ENCODE measurements at regions not wholly inside any gene's neighbourhood (a gene's known extent, or its start where the extent isn't known, plus 50 kb on each side); places are given as distances from the start of the nearest gene placed in this dataset.
"Not testable (repeated sequence)": the region's sequence is repeated elsewhere in the genome, so short reads cannot be mapped to it uniquely, and the experiment has no call there.

- no peak for ATAC-seq (replicated peaks in 6 of 8)
- 36 to 100% (median 67%) methylated on average over 1 to 4 of the region's 4 CpGs; no CpG with 5 or more reads in 2 of the 10 experiments for WGBS, 10 experiments
- in situ Hi-C loops (cut with MboI; ENCODE audit: low pct_unique_long_range_greater_than_20kb in 2 of 9, low sequenced_read_pairs in 9 of 9, unreplicated experiment in 9 of 9): no loop called here
- Histone ChIP-seq H3K4me1 (replicated peaks in 1 of 2) (peaks cover 6 to 8% of the 10 kb centered on the region in 2 donors), H3K4me3 (no peak overlapping the region), H3K27ac (no peak overlapping the region)
These were observed 73.6 kb upstream of the SLC45A1 start for GRCh38 chr1:8244304-8244703.

GRCh38 chr1:8242498-8242897 lies 75.4 kb upstream of the SLC45A1 start:
- Histone ChIP-seq H3K4me3 (no peak overlapping the region), H3K27ac (no peak overlapping the region), H3K4me1 (replicated peaks in 1 of 2) (peaks cover 16 to 22% of the 10 kb centered on the region in 2 donors)
- ATAC-seq (replicated peaks in 6 of 8): no peak
- 50 to 100% (median 73%) methylated on average over 1 to 7 of the region's 7 CpGs for WGBS, 10 experiments
- in situ Hi-C loops (cut with MboI; ENCODE audit: low pct_unique_long_range_greater_than_20kb in 2 of 9, low sequenced_read_pairs in 9 of 9, unreplicated experiment in 9 of 9): no loop called here

- no peak overlapping the region for H3K27ac ChIP-seq
- ATAC-seq (replicated peaks in 6 of 8): no peak
- peaks cover 16 to 22% of the 10 kb centered on the region in 2 donors for H3K4me1 ChIP-seq (replicated peaks in 1 of 2)
- H3K4me3 ChIP-seq: no peak overlapping the region
- 74 to 100% (median 93%) methylated on average over 2 to 14 of the region's 14 CpGs; no CpG with 5 or more reads in 1 of the 10 experiments for WGBS, 10 experiments
- in situ Hi-C loops (cut with MboI; ENCODE audit: low pct_unique_long_range_greater_than_20kb in 2 of 9, low sequenced_read_pairs in 9 of 9, unreplicated experiment in 9 of 9): no loop called here
These were observed 76.4 kb upstream of the SLC45A1 start for GRCh38 chr1:8241417-8242014.

GRCh38 chr1:8239306-8240023 lies 78.4 kb upstream of the SLC45A1 start:
- ATAC-seq (replicated peaks in 6 of 8): peak in 5 of 8 experiments; percentile 95 to 98 (median 97)
- H3K4me3 ChIP-seq: no peak overlapping the region
- in situ Hi-C loops (cut with MboI; ENCODE audit: low pct_unique_long_range_greater_than_20kb in 2 of 9, low sequenced_read_pairs in 9 of 9, unreplicated experiment in 9 of 9): no loop called here
- WGBS, 10 experiments: 51 to 100% (median 68%) methylated on average over 2 to 11 of the region's 14 CpGs; no CpG with 5 or more reads in 4 of the 10 experiments
- peak overlapping the region; percentile 5 to 14 for H3K27ac ChIP-seq
- peaks cover 16 to 22% of the 10 kb centered on the region in 2 donors for H3K4me1 ChIP-seq (replicated peaks in 1 of 2)

- in situ Hi-C loops (cut with MboI; ENCODE audit: low pct_unique_long_range_greater_than_20kb in 2 of 9, low sequenced_read_pairs in 9 of 9, unreplicated experiment in 9 of 9): no loop called here
These were observed 78.9 kb upstream of the SLC45A1 start for GRCh38 chr1:8239039-8239305.

GRCh38 chr1:8238141-8239038 lies 79.5 kb upstream of the SLC45A1 start:
- in situ Hi-C loops (cut with MboI; ENCODE audit: low pct_unique_long_range_greater_than_20kb in 2 of 9, low sequenced_read_pairs in 9 of 9, unreplicated experiment in 9 of 9): no loop called here
- Histone ChIP-seq H3K27ac (no peak overlapping the region), H3K4me3 (no peak overlapping the region), H3K4me1 (replicated peaks in 1 of 2) (peaks cover 16 to 22% of the 10 kb centered on the region in 2 donors)
- 0 to 100% (median 70%) methylated on average over 1 to 14 of the region's 20 CpGs for WGBS, 10 experiments
- peak in 6 of 8 experiments; percentile 3 to 93 (median 46) for ATAC-seq (replicated peaks in 6 of 8)

More at GRCh38 chr1:8239039-8239305, 78.9 kb upstream of the SLC45A1 start:
- peak overlapping the region; percentile 5 to 14 for H3K27ac ChIP-seq
- H3K4me3 ChIP-seq: no peak overlapping the region
- ATAC-seq (replicated peaks in 6 of 8): peak; percentile 12 to 47 (median 25)
- H3K4me1 ChIP-seq (replicated peaks in 1 of 2): peaks cover 16 to 22% of the 10 kb centered on the region in 2 donors
- WGBS, 10 experiments: 20 to 100% (median 76%) methylated on average over 1 to 4 of the region's 5 CpGs; no CpG with 5 or more reads in 2 of the 10 experiments

GRCh38 chr1:8232036-8232757 lies 85.7 kb upstream of the SLC45A1 start:
- WGBS, 10 experiments: 55 to 89% (median 76%) methylated on average over 3 to 23 of the region's 25 CpGs; no CpG with 5 or more reads in 2 of the 10 experiments
- ATAC-seq (replicated peaks in 6 of 8): peak in 1 of 8 experiments; percentile 19
- in situ Hi-C loops (cut with MboI; ENCODE audit: low pct_unique_long_range_greater_than_20kb in 2 of 9, low sequenced_read_pairs in 9 of 9, unreplicated experiment in 9 of 9): no loop called here
- no peak overlapping the region for H3K27ac ChIP-seq
- no peak overlapping the region for H3K4me3 ChIP-seq
- H3K4me1 ChIP-seq (replicated peaks in 1 of 2): no peaks in the 10 kb centered on the region

- no peak overlapping the region for H3K27ac ChIP-seq
- in situ Hi-C loops (cut with MboI; ENCODE audit: low pct_unique_long_range_greater_than_20kb in 2 of 9, low sequenced_read_pairs in 9 of 9, unreplicated experiment in 9 of 9): no loop called here
- H3K4me1 ChIP-seq (replicated peaks in 1 of 2): no peaks in the 10 kb centered on the region
- H3K4me3 ChIP-seq: no peak overlapping the region
- WGBS, 10 experiments: 81 to 100% (median 90%) methylated on average over 1 to 7 of the region's 7 CpGs; no CpG with 5 or more reads in 2 of the 10 experiments
- ATAC-seq (replicated peaks in 6 of 8): no peak
These were observed 87.7 kb upstream of the SLC45A1 start for GRCh38 chr1:8230292-8230621.

- Histone ChIP-seq H3K4me3 (no peak overlapping the region), H3K4me1 (replicated peaks in 1 of 2) (no peaks in the 10 kb centered on the region), H3K27ac (no peak overlapping the region)
- 33 to 100% (median 88%) methylated on average over 1 to 2 of the region's 2 CpGs; no CpG with 5 or more reads in 2 of the 10 experiments for WGBS, 10 experiments
- in situ Hi-C loops (cut with MboI; ENCODE audit: low pct_unique_long_range_greater_than_20kb in 2 of 9, low sequenced_read_pairs in 9 of 9, unreplicated experiment in 9 of 9): no loop called here
- no peak for ATAC-seq (replicated peaks in 6 of 8)
These were observed 89.7 kb upstream of the SLC45A1 start for GRCh38 chr1:8228253-8228652.

GRCh38 chr1:8227674-8228073 lies 90.2 kb upstream of the SLC45A1 start:
- ATAC-seq (replicated peaks in 6 of 8); in situ Hi-C loops (cut with MboI; ENCODE audit: low pct_unique_long_range_greater_than_20kb in 2 of 9, low sequenced_read_pairs in 9 of 9, unreplicated experiment in 9 of 9); H3K4me1 ChIP-seq (replicated peaks in 1 of 2); H3K27ac ChIP-seq; H3K4me3 ChIP-seq: not testable (repeated sequence)
- WGBS, 10 experiments: 88 to 100% (median 100%) methylated on average over 1 to 2 of the region's 2 CpGs; no CpG with 5 or more reads in 4 of the 10 experiments

GRCh38 chr1:8226747-8227146 lies 91.2 kb upstream of the SLC45A1 start:
- Histone ChIP-seq H3K4me3 (no peak overlapping the region), H3K4me1 (replicated peaks in 1 of 2) (peaks cover 0 to 4% of the 10 kb centered on the region in 2 donors), H3K27ac (no peak overlapping the region)
- in situ Hi-C loops (cut with MboI; ENCODE audit: low pct_unique_long_range_greater_than_20kb in 2 of 9, low sequenced_read_pairs in 9 of 9, unreplicated experiment in 9 of 9): no loop called here
- no peak for ATAC-seq (replicated peaks in 6 of 8)
- WGBS, 10 experiments: 55 to 100% (median 82%) methylated on average over 1 to 4 of the region's 5 CpGs; no CpG with 5 or more reads in 2 of the 10 experiments

GRCh38 chr1:8226024-8226423 lies 91.9 kb upstream of the SLC45A1 start:
- WGBS, 10 experiments: 82 to 100% (median 88%) methylated on average over 1 to 3 of the region's 5 CpGs; no CpG with 5 or more reads in 3 of the 10 experiments
- H3K4me3 ChIP-seq; H3K4me1 ChIP-seq (replicated peaks in 1 of 2); ATAC-seq (replicated peaks in 6 of 8); H3K27ac ChIP-seq; in situ Hi-C loops (cut with MboI; ENCODE audit: low pct_unique_long_range_greater_than_20kb in 2 of 9, low sequenced_read_pairs in 9 of 9, unreplicated experiment in 9 of 9): not testable (repeated sequence)
